GM12865 (cell line): ENCODE measurements at regions not wholly inside any gene's neighbourhood (a gene's known extent, or its start where the extent isn't known, plus 50 kb on each side); places are given as distances from the start of the nearest gene placed in this dataset.
A peak's percentile ranks its signal among the peaks of the same experiment; 100 is the strongest.

Experiments used
- DNase-seq: peaks from one replicate; pipeline ENCODE4 v3.0.0; 2010; ENCODE audit warnings: low read depth
- H3K4me3 ChIP-seq: 2 replicates; pipeline ENCODE4 v1.5.1; 2011; ENCODE audit warnings: mild to moderate bottlenecking, low read depth, low read length, control low read depth
- TF ChIP-seq, protein P1 (sequence below): IDR thresholded peaks from 2 replicates; pipeline ENCODE4 v1.5.1; 2011; ENCODE audit warnings: low read length, control low read depth, low read depth, inconsistent platforms; ENCODE audit not compliant: insufficient read depth; ENCODE audit errors: missing control alignments

DNA sequence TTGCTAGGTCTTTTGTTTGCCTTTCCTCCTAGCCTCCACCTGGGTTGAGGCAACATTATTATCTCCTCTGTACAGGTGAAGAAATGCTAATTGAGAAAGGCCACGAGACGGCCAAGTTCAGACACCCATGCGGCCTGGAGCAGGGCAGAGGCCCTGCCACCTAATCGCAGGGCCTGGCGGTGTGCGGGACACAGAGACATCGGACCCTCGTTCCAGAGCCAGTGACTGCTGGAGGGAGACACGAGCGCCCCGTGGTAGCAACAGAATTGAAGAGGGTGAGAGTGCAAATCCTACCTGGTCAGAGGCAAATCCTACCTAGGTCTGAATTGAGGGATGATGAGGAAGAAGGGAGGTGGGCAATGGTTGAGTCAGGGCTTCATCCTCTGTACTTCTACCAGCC is 113.8 kb upstream of the MEF2A start:
- TF ChIP-seq, protein P1, sequence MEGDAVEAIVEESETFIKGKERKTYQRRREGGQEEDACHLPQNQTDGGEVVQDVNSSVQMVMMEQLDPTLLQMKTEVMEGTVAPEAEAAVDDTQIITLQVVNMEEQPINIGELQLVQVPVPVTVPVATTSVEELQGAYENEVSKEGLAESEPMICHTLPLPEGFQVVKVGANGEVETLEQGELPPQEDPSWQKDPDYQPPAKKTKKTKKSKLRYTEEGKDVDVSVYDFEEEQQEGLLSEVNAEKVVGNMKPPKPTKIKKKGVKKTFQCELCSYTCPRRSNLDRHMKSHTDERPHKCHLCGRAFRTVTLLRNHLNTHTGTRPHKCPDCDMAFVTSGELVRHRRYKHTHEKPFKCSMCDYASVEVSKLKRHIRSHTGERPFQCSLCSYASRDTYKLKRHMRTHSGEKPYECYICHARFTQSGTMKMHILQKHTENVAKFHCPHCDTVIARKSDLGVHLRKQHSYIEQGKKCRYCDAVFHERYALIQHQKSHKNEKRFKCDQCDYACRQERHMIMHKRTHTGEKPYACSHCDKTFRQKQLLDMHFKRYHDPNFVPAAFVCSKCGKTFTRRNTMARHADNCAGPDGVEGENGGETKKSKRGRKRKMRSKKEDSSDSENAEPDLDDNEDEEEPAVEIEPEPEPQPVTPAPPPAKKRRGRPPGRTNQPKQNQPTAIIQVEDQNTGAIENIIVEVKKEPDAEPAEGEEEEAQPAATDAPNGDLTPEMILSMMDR: no peak

GRCh38 chr15:99452728-99453636 is 112.8 kb upstream of the MEF2A start:
- TF ChIP-seq, protein P1: no peak
- peak overlapping the region; percentile 3 for H3K4me3 ChIP-seq
- peak; percentile 90 for DNase-seq

More for the DNA sequence above, 113.8 kb upstream of the MEF2A start:
- no peak overlapping the region for H3K4me3 ChIP-seq
- DNase-seq: no peak

GRCh38 chr15:99453637-99454030 is 112.2 kb upstream of the MEF2A start:
- DNase-seq: no peak
- H3K4me3 ChIP-seq: no peak overlapping the region

GRCh38 chr15:99454107-99454809 is 111.5 kb upstream of the MEF2A start:
- TF ChIP-seq, protein P1: no peak
- H3K4me3 ChIP-seq: no peak overlapping the region
- no peak for DNase-seq

More at GRCh38 chr15:99453637-99454030, 112.2 kb upstream of the MEF2A start:
- TF ChIP-seq, protein P1: no peak

DNA sequence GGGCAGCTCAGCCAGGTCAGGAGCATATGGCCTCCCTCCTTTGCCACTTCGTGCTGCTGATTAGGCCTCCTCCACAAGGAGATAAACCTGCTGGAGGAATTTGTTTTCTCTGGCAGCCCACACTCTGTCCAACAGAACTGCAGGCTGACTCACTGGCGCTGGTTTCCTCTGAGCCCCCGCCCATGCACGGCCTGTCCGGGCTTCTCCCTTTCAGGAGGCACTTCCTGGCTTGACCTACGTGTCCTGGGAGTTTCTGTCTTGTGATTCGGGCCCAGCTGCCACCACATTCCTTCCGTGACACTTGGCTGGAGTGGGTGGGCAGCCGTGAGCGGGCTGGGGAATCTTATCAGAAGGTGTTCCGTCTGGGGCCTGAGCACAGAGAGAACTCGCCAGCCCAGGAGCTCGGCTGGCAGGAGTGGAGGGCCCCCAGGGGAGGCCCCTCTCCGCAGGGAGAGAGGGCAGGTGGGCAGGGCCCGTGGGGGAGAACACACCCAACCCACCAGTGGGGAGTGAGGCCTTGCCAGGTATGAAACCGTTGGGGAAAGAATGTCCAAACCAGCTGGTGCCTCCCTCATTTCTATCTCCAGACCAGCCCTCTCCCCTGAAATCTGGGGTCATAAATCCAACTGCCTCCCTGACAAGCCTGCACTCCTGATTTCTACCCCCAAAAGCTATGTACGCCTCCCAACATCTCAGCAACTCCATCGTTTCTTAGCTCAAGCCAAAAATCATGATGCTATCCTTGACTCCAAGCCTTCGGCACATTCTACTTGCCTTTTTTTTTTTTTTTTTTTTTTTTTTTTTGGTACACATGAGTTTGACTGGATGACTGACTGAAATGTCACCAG is 110.6 kb upstream of the MEF2A start:
- no peak for DNase-seq
- TF ChIP-seq, protein P1: no peak
- no peak overlapping the region for H3K4me3 ChIP-seq

GRCh38 chr15:99455789-99456160 is 110.0 kb upstream of the MEF2A start:
- no peak for DNase-seq
- TF ChIP-seq, protein P1: no peak
- no peak overlapping the region for H3K4me3 ChIP-seq
